H9 (cell line): ENCODE measurements at regions not wholly inside any gene's neighbourhood (a gene's known extent, or its start where the extent isn't known, plus 50 kb on each side); places are given as distances from the start of the nearest gene placed in this dataset.

Experiments used
- DNase-seq: peaks from one replicate; pipeline ENCODE4 v3.0.0-alpha.2; 2017
- H2AFZ ChIP-seq: one replicate; pipeline ENCODE4 v1.6.1; 2013; ENCODE audit warnings: mild to moderate bottlenecking, low read length, control low read depth, moderate library complexity
- H2AK5ac ChIP-seq: 2 replicates; pipeline ENCODE4 v1.6.1; 2013; ENCODE audit warnings: low read length, control low read depth, mixed read lengths; ENCODE audit not compliant: insufficient read length
- H2BK120ac ChIP-seq: one replicate; pipeline ENCODE4 v1.6.1; 2013; ENCODE audit warnings: low read depth, mild to moderate bottlenecking, low read length, control low read depth, inconsistent platforms; ENCODE audit not compliant: poor library complexity, severe bottlenecking
- H2BK12ac ChIP-seq: 2 replicates; pipeline ENCODE4 v1.6.1; 2013; ENCODE audit warnings: low read length, control low read depth, mixed read lengths, low read depth; ENCODE audit not compliant: insufficient read length
- H2BK15ac ChIP-seq: 2 replicates; pipeline ENCODE4 v1.6.1; 2013; ENCODE audit warnings: low read depth, low read length, control low read depth
- H2BK20ac ChIP-seq: one replicate; pipeline ENCODE4 v1.6.1; 2013; ENCODE audit warnings: low read depth, mild to moderate bottlenecking, low read length, control low read depth, inconsistent platforms; ENCODE audit not compliant: poor library complexity, severe bottlenecking
- H2BK5ac ChIP-seq: 2 replicates; pipeline ENCODE4 v1.6.1; 2013; ENCODE audit warnings: low read length, control low read depth, mixed read lengths; ENCODE audit not compliant: insufficient read length
- H3K14ac ChIP-seq: 2 replicates; pipeline ENCODE4 v1.6.1; 2013; ENCODE audit warnings: low read length, control low read depth; ENCODE audit not compliant: insufficient read depth
- H3K18ac ChIP-seq: 2 replicates; pipeline ENCODE4 v1.6.1; 2013; ENCODE audit warnings: low read depth, mild to moderate bottlenecking, mixed read lengths, low read length, control low read depth; ENCODE audit not compliant: insufficient read length
- H3K23ac ChIP-seq: 2 replicates; pipeline ENCODE4 v1.6.1; 2013; ENCODE audit warnings: low read length, control low read depth, mixed read lengths, low read depth; ENCODE audit not compliant: insufficient read length
- H3K23me2 ChIP-seq: 2 replicates; pipeline ENCODE4 v1.6.1; 2013; ENCODE audit warnings: low read depth, mild to moderate bottlenecking, mixed read lengths, low read length, control low read depth; ENCODE audit not compliant: insufficient read length, poor library complexity, severe bottlenecking
- H3K27ac ChIP-seq: 2 replicates; pipeline ENCODE4 v1.5.1; 2013; ENCODE audit warnings: low read length, control low read depth, mixed read lengths, low read depth; ENCODE audit not compliant: insufficient read length
- H3K27me3 ChIP-seq: 2 replicates; pipeline ENCODE4 v1.6.1; 2013; ENCODE audit warnings: low read length, control low read depth, inconsistent platforms; ENCODE audit not compliant: insufficient read depth
- H3K4ac ChIP-seq: 2 replicates; pipeline ENCODE4 v1.6.1; 2013; ENCODE audit warnings: low read depth, mild to moderate bottlenecking, control low read depth, inconsistent platforms, low read length, moderate library complexity
- H3K4me1 ChIP-seq: 2 replicates; pipeline ENCODE4 v1.6.1; 2013; ENCODE audit warnings: low read length, control low read depth, inconsistent platforms; ENCODE audit not compliant: insufficient read depth
- H3K4me2 ChIP-seq: 2 replicates; pipeline ENCODE4 v1.6.1; 2013; ENCODE audit warnings: low read length, control low read depth, mixed read lengths; ENCODE audit not compliant: insufficient read length, insufficient read depth
- H3K56ac ChIP-seq: 2 replicates; pipeline ENCODE4 v1.6.1; 2013; ENCODE audit warnings: low read depth, mild to moderate bottlenecking, mixed read lengths, low read length, control low read depth; ENCODE audit not compliant: insufficient read length
- H3K79me1 ChIP-seq: 2 replicates; pipeline ENCODE4 v1.6.1; 2013; ENCODE audit warnings: low read depth, mild to moderate bottlenecking, moderate library complexity, low read length, control low read depth, inconsistent platforms; ENCODE audit not compliant: insufficient read depth, poor library complexity, severe bottlenecking
- H3K79me2 ChIP-seq: 2 replicates; pipeline ENCODE4 v1.6.1; 2013; ENCODE audit warnings: low read length, control low read depth, inconsistent platforms; ENCODE audit not compliant: insufficient read depth
- H3K9ac ChIP-seq: 2 replicates; pipeline ENCODE4 v1.6.1; 2013; ENCODE audit warnings: low read length, control low read depth, mixed read lengths; ENCODE audit not compliant: insufficient read length; ENCODE audit errors: extremely low read depth
- H3K9me3 ChIP-seq: one replicate; pipeline ENCODE4 v1.6.1; 2013; ENCODE audit warnings: low read depth, low read length, inconsistent platforms; ENCODE audit not compliant: control insufficient read depth
- H3T11ph ChIP-seq: one replicate; pipeline ENCODE4 v1.6.1; 2013; ENCODE audit warnings: mild to moderate bottlenecking, low read length, control low read depth, inconsistent platforms
- H4K20me1 ChIP-seq: one replicate; pipeline ENCODE4 v1.6.1; 2013; ENCODE audit not compliant: control insufficient read depth, insufficient read length, insufficient read depth
- H4K5ac ChIP-seq: 2 replicates; pipeline ENCODE4 v1.6.1; 2013; ENCODE audit warnings: low read depth, mild to moderate bottlenecking, mixed read lengths, low read length, control low read depth; ENCODE audit not compliant: insufficient read length
- H4K8ac ChIP-seq: replicated peaks from 2 replicates; pipeline ENCODE4 v1.6.1; 2013; ENCODE audit warnings: low read length, control low read depth, mixed read lengths, low read depth; ENCODE audit not compliant: insufficient read length
- H4K91ac ChIP-seq: 2 replicates; pipeline ENCODE4 v1.6.1; 2013; ENCODE audit warnings: low read depth, mild to moderate bottlenecking, moderate library complexity, mixed read lengths, low read length, control low read depth; ENCODE audit not compliant: insufficient read length
- H3K27ac Mint-ChIP-seq, 3 experiments: 2 replicates in 2 of 3; 3 replicates in 1 of 3; pipeline ENCODE4 v1.8.0; 2020 to 2021; ENCODE audit warnings: mixed read lengths in 3 of 3, mild to moderate bottlenecking in 1 of 3, moderate library complexity in 1 of 3
- H3K27me3 Mint-ChIP-seq: 2 replicates; pipeline ENCODE4 v1.8.0; 2021; ENCODE audit warnings: low read depth, mild to moderate bottlenecking, moderate library complexity, mixed read lengths
- H3K36me3 Mint-ChIP-seq, 3 experiments: 2 replicates in 2 of 3; 3 replicates in 1 of 3; pipeline ENCODE4 v1.8.0; 2020 to 2021; ENCODE audit warnings: low read depth in 3 of 3, mixed read lengths in 3 of 3; ENCODE audit not compliant: insufficient read depth in 1 of 3
- H3K4me1 Mint-ChIP-seq, 2 experiments: 2 replicates each; pipeline ENCODE4 v1.8.0; 2020; ENCODE audit warnings: mixed read lengths in 2 of 2
- H3K4me3 Mint-ChIP-seq, 2 experiments: 2 replicates in 1 of 2; 3 replicates in 1 of 2; pipeline ENCODE4 v1.8.0; 2020 to 2021; ENCODE audit warnings: mild to moderate bottlenecking in 2 of 2, mixed read lengths in 2 of 2, moderate library complexity in 1 of 2
- H3K9me3 Mint-ChIP-seq, 2 experiments: 2 replicates in 1 of 2; 3 replicates in 1 of 2; pipeline ENCODE4 v1.8.0; 2020; ENCODE audit warnings: mild to moderate bottlenecking in 2 of 2, mixed read lengths in 2 of 2, moderate library complexity in 1 of 2
- CTCF ChIP-seq: fragments of 200-600 bp; sonication (generic); conservative IDR thresholded peaks from 3 replicates; pipeline ENCODE4 v1.8.0; 2021; ENCODE audit warnings: antibody characterized with exemption, mild to moderate bottlenecking
- WGBS: extraction: QIAGEN DNeasy Blood & Tissue Kit; methylation state at CpG from one replicate; pipeline ENCODE4 v1.1.7; 2013; ENCODE audit warnings: missing lambda C conversion rate, low lambda C conversion rate, mixed read lengths; ENCODE audit not compliant: insufficient read length; ENCODE audit errors: extremely low coverage; 5-methylcytosine and 5-hydroxymethylcytosine counted together

GRCh38 chr13:89455225-89455624, 1784.1 kb downstream of the SLITRK5 start:
- no peak overlapping the region for H4K5ac ChIP-seq
- no peak overlapping the region for H2BK15ac ChIP-seq
- H4K20me1 ChIP-seq: no peaks in the 10 kb centered on the region
- no peak overlapping the region for H3T11ph ChIP-seq
- no peak overlapping the region for H4K91ac ChIP-seq
- no peaks in the 10 kb centered on the region for H3K79me2 ChIP-seq
- no peaks in the 10 kb centered on the region for H3K4me1 ChIP-seq
- no peak overlapping the region for H3K14ac ChIP-seq
- no peaks in the 10 kb centered on the region for H3K36me3 Mint-ChIP-seq
- H3K9me3 Mint-ChIP-seq: no peaks in the 10 kb centered on the region
- H2BK5ac ChIP-seq: no peak overlapping the region
- H3K27me3 ChIP-seq: no peaks in the 10 kb centered on the region
- H3K23me2 ChIP-seq: no peaks in the 10 kb centered on the region
- no peak overlapping the region for H3K18ac ChIP-seq
- no peak overlapping the region for H2AFZ ChIP-seq
- no CpG with 5 or more reads among the region's 1 CpG for WGBS
- DNase-seq: no peak
- H3K9me3 ChIP-seq: no peaks in the 10 kb centered on the region
- no peaks in the 10 kb centered on the region for H3K4me1 Mint-ChIP-seq
- no peak overlapping the region for H4K8ac ChIP-seq
- H3K4me3 Mint-ChIP-seq: no peak overlapping the region
- H3K4ac ChIP-seq: no peak overlapping the region
- no peak overlapping the region for H2BK12ac ChIP-seq
- H3K27ac Mint-ChIP-seq: no peak overlapping the region
- no peak overlapping the region for H2AK5ac ChIP-seq
- no peak overlapping the region for H2BK20ac ChIP-seq
- H3K27me3 Mint-ChIP-seq: no peaks in the 10 kb centered on the region
- no peak overlapping the region for H3K23ac ChIP-seq
- H2BK120ac ChIP-seq: no peak overlapping the region
- H3K27ac ChIP-seq: no peak overlapping the region
- H3K4me2 ChIP-seq: no peak overlapping the region
- no peak for TF ChIP-seq CTCF
- no peak overlapping the region for H3K9ac ChIP-seq
- H3K56ac ChIP-seq: no peak overlapping the region
- H3K79me1 ChIP-seq: no peaks in the 10 kb centered on the region
